HepG2 (cell line): ENCODE measurements at regions not wholly inside any gene's neighbourhood (a gene's known extent, or its start where the extent isn't known, plus 50 kb on each side); places are given as distances from the start of the nearest gene placed in this dataset.
A peak's percentile ranks its signal among the peaks of the same experiment; 100 is the strongest.

Source experiments
- ATAC-seq: fragments of 200-7000 bp; cut with Tn5 transposase; 3 replicates; pipeline ENCODE4 v1.9.1; 2020; ENCODE audit warnings: mild to moderate bottlenecking, moderate library complexity
- BruUV-seq: library from RNA; stranded (reverse); fragments of 400-500 nt; replicated peaks from 2 replicates; lab custom pipeline; 2021; lab: Mats Ljungman, UMichigan
- CTCF ChIA-PET: fragments of 300-600 bp; formaldehyde crosslinking; extraction: SDS; loops from one replicate; lab custom pipeline; 2021; ENCODE audit warnings: low total read pairs, inconsistent platforms, low intra/inter-chr PET ratio; lab: Yijun Ruan, JAX
- POLR2A ChIA-PET: fragments of 350-600 bp; sonication (Branson Sonifier 250); formaldehyde crosslinking; loops from one replicate; lab custom pipeline; 2020; ENCODE audit warnings: antibody characterized with exemption, inconsistent platforms; lab: Yijun Ruan, JAX
- DNase-seq: peaks from one replicate; pipeline ENCODE4 v3.0.0-alpha.2; 2015; ENCODE audit warnings: low spot score
- FAIRE-seq: peaks from 3 replicates; lab custom pipeline; 2011; peaks lifted over from hg19 to GRCh38; lab: Jason Lieb, UNC
- H2AFZ ChIP-seq: one replicate; pipeline ENCODE4 v1.6.1; 2011; ENCODE audit warnings: low read length, inconsistent platforms
- H3K27ac ChIP-seq: fragments of 300-600 bp; 3 replicates; pipeline ENCODE4 v1.8.0; 2011; ENCODE audit warnings: mixed run types, mild to moderate bottlenecking, mixed read lengths, low read length, inconsistent platforms; ENCODE audit not compliant: insufficient read depth; ENCODE audit errors: extremely low read length
- H3K27me3 ChIP-seq, 2 experiments: fragments of 200-600 bp in 1 of 2; 2 replicates in 1 of 2; 3 replicates in 1 of 2; pipeline versions ENCODE4 v1.6.0 to v1.8.0; 2011; ENCODE audit warnings: low read length in 2 of 2, mild to moderate bottlenecking in 2 of 2, moderate library complexity in 2 of 2, inconsistent platforms in 1 of 2; ENCODE audit not compliant: insufficient read depth in 2 of 2, control insufficient read depth in 1 of 2
- H3K36me3 ChIP-seq, 2 experiments: fragments of 200-600 bp in 1 of 2; replicated peaks in 1 of 2; 2 replicates in 1 of 2; 3 replicates in 1 of 2; pipeline versions ENCODE4 v1.5.1 to v1.8.0; 2011; ENCODE audit warnings: low read length in 2 of 2, inconsistent platforms in 1 of 2; ENCODE audit not compliant: insufficient read depth in 2 of 2, control insufficient read depth in 1 of 2
- H3K4me1 ChIP-seq: 2 replicates; pipeline ENCODE4 v1.5.1; 2012; ENCODE audit warnings: low read length, inconsistent platforms; ENCODE audit not compliant: insufficient read depth
- H3K4me2 ChIP-seq: 2 replicates; pipeline ENCODE4 v1.6.0; 2011; ENCODE audit warnings: low read depth, low read length, inconsistent platforms
- H3K4me3 ChIP-seq, 3 experiments: fragments of 200-600 bp in 1 of 3; sonication (generic), shearing (Covaris generic) in 1 of 3; replicated peaks in 1 of 3; 2 replicates each; pipeline ENCODE4 v1.5.1; 2011 to 2016; ENCODE audit warnings: low read length in 3 of 3, inconsistent platforms in 2 of 3, low read depth in 2 of 3, mild to moderate bottlenecking in 2 of 3, control low read depth in 1 of 3, mixed read lengths in 1 of 3; ENCODE audit not compliant: insufficient read depth in 1 of 3
- H3K79me2 ChIP-seq: one replicate; pipeline ENCODE4 v1.6.1; 2011; ENCODE audit warnings: low read length, inconsistent platforms; ENCODE audit not compliant: insufficient read depth
- H3K9ac ChIP-seq: 2 replicates; pipeline ENCODE4 v1.6.0; 2011; ENCODE audit warnings: mild to moderate bottlenecking, low read depth, low read length, inconsistent platforms; ENCODE audit not compliant: insufficient read depth
- H3K9me3 ChIP-seq: 2 replicates; pipeline ENCODE4 v1.5.1; 2012; ENCODE audit warnings: mild to moderate bottlenecking, low read length
- H4K20me1 ChIP-seq: 2 replicates; pipeline ENCODE4 v1.6.0; 2011; ENCODE audit warnings: inconsistent platforms, mild to moderate bottlenecking, low read length, moderate library complexity; ENCODE audit not compliant: insufficient read depth
- ADNP ChIP-seq: sonication (generic); formaldehyde crosslinking; IDR thresholded peaks from 2 replicates; pipeline ENCODE4 v1.4.0; 2020; ENCODE audit warnings: missing genetic modification reagents
- ATF7 ChIP-seq, 2 experiments: fragments of 450-650 bp in 1 of 2; sonication (generic) in 1 of 2; formaldehyde crosslinking in 1 of 2; IDR thresholded peaks; 2 replicates each; pipeline versions ENCODE4 v1.4.0 to v1.6.1; 2016 to 2020; ENCODE audit warnings: antibody characterized with exemption in 1 of 2, mild to moderate bottlenecking in 1 of 2, missing genetic modification reagents in 1 of 2
- CEBPB ChIP-seq: IDR thresholded peaks from 2 replicates; pipeline ENCODE4 v1.6.1; 2011; ENCODE audit warnings: low read depth, low read length, improper control_type of control experiment, borderline replicate concordance
- HIVEP1 ChIP-seq: sonication (generic); formaldehyde crosslinking; IDR thresholded peaks from 2 replicates; pipeline ENCODE4 v1.4.0; 2020; ENCODE audit warnings: mild to moderate bottlenecking, missing genetic modification reagents
- SRY ChIP-seq: sonication (generic); formaldehyde crosslinking; IDR thresholded peaks from 2 replicates; pipeline ENCODE4 v1.8.0; 2022; ENCODE audit warnings: mild to moderate bottlenecking, missing genetic modification reagents
- TCF12 ChIP-seq, 2 experiments: fragments of 450-650 bp in 1 of 2; sonication (generic) in 1 of 2; formaldehyde crosslinking in 1 of 2; IDR thresholded peaks; 2 replicates each; pipeline versions ENCODE4 v1.6.1 to v1.8.0; 2017 to 2022; ENCODE audit warnings: antibody characterized with exemption in 1 of 2, mild to moderate bottlenecking in 1 of 2, missing genetic modification reagents in 1 of 2, moderate library complexity in 1 of 2
- TEAD3 ChIP-seq: optimal IDR thresholded peaks from 2 replicates; pipeline ENCODE3; 2016; ENCODE audit warnings: borderline replicate concordance
- TIGD3 ChIP-seq: sonication (generic); formaldehyde crosslinking; IDR thresholded peaks from 2 replicates; pipeline ENCODE4 v1.5.1; 2020; ENCODE audit warnings: mild to moderate bottlenecking, missing genetic modification reagents, borderline replicate concordance
- ZNF652 ChIP-seq: IDR thresholded peaks from 2 replicates; pipeline ENCODE4 v1.6.1; 2016; ENCODE audit warnings: low read depth, borderline replicate concordance
- WGBS: methylation state at CpG from one replicate; pipeline ENCODE4 v1.1.6; 2017; ENCODE audit warnings: low lambda C conversion rate; 5-methylcytosine and 5-hydroxymethylcytosine counted together
- in situ Hi-C: cut with HindIII; loops from 2 replicates; pipeline ENCODE4 v1.10.0; 2017; ENCODE audit warnings: low pct_unique_long_range_greater_than_20kb; ENCODE audit not compliant: extremely low pct_ligation_motif_present
- intact Hi-C: fragments of 100-400 bp; cut with micrococcal nuclease; formaldehyde crosslinking; loops from one replicate; pipeline ENCODE4 v1.10.0; 2022; ENCODE audit not compliant: unreplicated experiment

- Histone ChIP-seq H3K27ac (no peak overlapping the region), H4K20me1 (no peaks in the 10 kb centered on the region), H3K9ac (no peak overlapping the region), H3K27me3 (no peaks in the 10 kb centered on the region), H2AFZ (no peak overlapping the region), H3K4me3 (no peak overlapping the region), H3K4me2 (no peak overlapping the region), H3K4me1 (peaks cover 37% of the 10 kb centered on the region), H3K9me3 (no peaks in the 10 kb centered on the region), H3K79me2 (no peaks in the 10 kb centered on the region), H3K36me3 (no peaks in the 10 kb centered on the region)
- no TSS peak for BruUV-seq
- DNase-seq = peak; percentile 43
- no peak for ATAC-seq
- intact Hi-C loops (no loop called here), in situ Hi-C loops (no loop called here)
- 97% methylated on average over 8 of the region's 9 CpGs for WGBS
- ChIA-PET POLR2A (no interaction called here), CTCF (no interaction called here)
- no peak for FAIRE-seq
- peak; percentile 63 for TF ChIP-seq ZNF652 (CRISPR knock-in tag)
- no peak for TF ChIP-seq ADNP (CRISPR knock-in tag)
- TF ChIP-seq ATF7 (IDR thresholded peaks at IDR 0.05) = peak; percentile 58
- TF ChIP-seq ATF7 (CRISPR knock-in tag; IDR thresholded peaks at IDR 0.05) = no peak
- TF ChIP-seq TEAD3 = peak; percentile 47
Observed at GRCh38 chr12:115404761-115405470, 720.9 kb upstream of the TBX3 start.

DNA sequence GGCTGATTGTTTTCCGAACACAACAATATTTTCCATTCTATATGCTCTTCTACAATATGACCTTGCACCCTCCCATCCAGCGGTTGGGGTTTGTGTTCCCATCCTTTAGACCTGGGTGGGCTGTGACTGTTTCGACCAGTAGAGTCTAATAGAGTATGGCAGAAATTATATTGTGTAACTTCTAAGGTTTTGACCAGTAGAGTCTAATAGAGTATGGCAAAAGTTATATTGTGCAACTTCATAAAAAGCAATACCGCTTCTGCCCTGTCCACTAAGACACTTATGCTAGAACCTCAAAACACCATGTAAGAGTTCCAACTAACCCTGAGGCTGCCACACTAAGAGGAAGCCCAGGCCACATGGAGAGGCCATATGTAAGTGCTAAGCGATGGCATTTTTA, 719.7 kb upstream of the TBX3 start:
- FAIRE-seq = no peak
- TF ChIP-seq CEBPB = peak; percentile 53
- no peak for TF ChIP-seq SRY
- TF ChIP-seq TIGD3 (CRISPR knock-in tag) = no peak
- TF ChIP-seq HIVEP1 = no peak
- no peak for TF ChIP-seq TCF12 (IDR thresholded peaks at IDR 0.05)
- no peak for TF ChIP-seq TCF12 (CRISPR knock-in tag; IDR thresholded peaks at IDR 0.05)
- BruUV-seq = no TSS peak
- in situ Hi-C loops (no loop called here), intact Hi-C loops (no loop called here)
- peaks cover 44% of the 10 kb centered on the region for H3K4me1 ChIP-seq
- no peaks in the 10 kb centered on the region for H3K27me3 ChIP-seq
- H3K4me3 ChIP-seq = no peak overlapping the region
- no peak overlapping the region for H3K4me2 ChIP-seq
- no peak overlapping the region for H3K9ac ChIP-seq
- no peaks in the 10 kb centered on the region for H3K36me3 ChIP-seq
- WGBS = 96% methylated on average over 5 of the region's 5 CpGs
- CTCF ChIA-PET = no interaction called here
- ATAC-seq = no peak
- POLR2A ChIA-PET = no interaction called here
- H4K20me1 ChIP-seq = no peaks in the 10 kb centered on the region
- no peak for DNase-seq
- no peak overlapping the region for H3K27ac ChIP-seq
- H3K9me3 ChIP-seq = no peaks in the 10 kb centered on the region
- no peak overlapping the region for H2AFZ ChIP-seq
- H3K79me2 ChIP-seq = no peaks in the 10 kb centered on the region
